H9 (cell line): ENCODE measurements at regions not wholly inside any gene's neighbourhood (a gene's known extent, or its start where the extent isn't known, plus 50 kb on each side); places are given as distances from the start of the nearest gene placed in this dataset.

Experiments used
- DNase-seq: peaks from one replicate; pipeline ENCODE4 v3.0.0-alpha.2; 2017
- H2AFZ ChIP-seq: one replicate; pipeline ENCODE4 v1.6.1; 2013; ENCODE audit warnings: mild to moderate bottlenecking, low read length, control low read depth, moderate library complexity
- H2AK5ac ChIP-seq: 2 replicates; pipeline ENCODE4 v1.6.1; 2013; ENCODE audit warnings: low read length, control low read depth, mixed read lengths; ENCODE audit not compliant: insufficient read length
- H2BK120ac ChIP-seq: one replicate; pipeline ENCODE4 v1.6.1; 2013; ENCODE audit warnings: low read depth, mild to moderate bottlenecking, low read length, control low read depth, inconsistent platforms; ENCODE audit not compliant: poor library complexity, severe bottlenecking
- H2BK12ac ChIP-seq: 2 replicates; pipeline ENCODE4 v1.6.1; 2013; ENCODE audit warnings: low read length, control low read depth, mixed read lengths, low read depth; ENCODE audit not compliant: insufficient read length
- H2BK15ac ChIP-seq: 2 replicates; pipeline ENCODE4 v1.6.1; 2013; ENCODE audit warnings: low read depth, low read length, control low read depth
- H2BK20ac ChIP-seq: one replicate; pipeline ENCODE4 v1.6.1; 2013; ENCODE audit warnings: low read depth, mild to moderate bottlenecking, low read length, control low read depth, inconsistent platforms; ENCODE audit not compliant: poor library complexity, severe bottlenecking
- H2BK5ac ChIP-seq: 2 replicates; pipeline ENCODE4 v1.6.1; 2013; ENCODE audit warnings: low read length, control low read depth, mixed read lengths; ENCODE audit not compliant: insufficient read length
- H3K14ac ChIP-seq: 2 replicates; pipeline ENCODE4 v1.6.1; 2013; ENCODE audit warnings: low read length, control low read depth; ENCODE audit not compliant: insufficient read depth
- H3K18ac ChIP-seq: 2 replicates; pipeline ENCODE4 v1.6.1; 2013; ENCODE audit warnings: low read depth, mild to moderate bottlenecking, mixed read lengths, low read length, control low read depth; ENCODE audit not compliant: insufficient read length
- H3K23ac ChIP-seq: 2 replicates; pipeline ENCODE4 v1.6.1; 2013; ENCODE audit warnings: low read length, control low read depth, mixed read lengths, low read depth; ENCODE audit not compliant: insufficient read length
- H3K23me2 ChIP-seq: 2 replicates; pipeline ENCODE4 v1.6.1; 2013; ENCODE audit warnings: low read depth, mild to moderate bottlenecking, mixed read lengths, low read length, control low read depth; ENCODE audit not compliant: insufficient read length, poor library complexity, severe bottlenecking
- H3K27ac ChIP-seq: 2 replicates; pipeline ENCODE4 v1.5.1; 2013; ENCODE audit warnings: low read length, control low read depth, mixed read lengths, low read depth; ENCODE audit not compliant: insufficient read length
- H3K27me3 ChIP-seq: 2 replicates; pipeline ENCODE4 v1.6.1; 2013; ENCODE audit warnings: low read length, control low read depth, inconsistent platforms; ENCODE audit not compliant: insufficient read depth
- H3K4ac ChIP-seq: 2 replicates; pipeline ENCODE4 v1.6.1; 2013; ENCODE audit warnings: low read depth, mild to moderate bottlenecking, control low read depth, inconsistent platforms, low read length, moderate library complexity
- H3K4me1 ChIP-seq: 2 replicates; pipeline ENCODE4 v1.6.1; 2013; ENCODE audit warnings: low read length, control low read depth, inconsistent platforms; ENCODE audit not compliant: insufficient read depth
- H3K4me2 ChIP-seq: 2 replicates; pipeline ENCODE4 v1.6.1; 2013; ENCODE audit warnings: low read length, control low read depth, mixed read lengths; ENCODE audit not compliant: insufficient read length, insufficient read depth
- H3K56ac ChIP-seq: 2 replicates; pipeline ENCODE4 v1.6.1; 2013; ENCODE audit warnings: low read depth, mild to moderate bottlenecking, mixed read lengths, low read length, control low read depth; ENCODE audit not compliant: insufficient read length
- H3K79me1 ChIP-seq: 2 replicates; pipeline ENCODE4 v1.6.1; 2013; ENCODE audit warnings: low read depth, mild to moderate bottlenecking, moderate library complexity, low read length, control low read depth, inconsistent platforms; ENCODE audit not compliant: insufficient read depth, poor library complexity, severe bottlenecking
- H3K79me2 ChIP-seq: 2 replicates; pipeline ENCODE4 v1.6.1; 2013; ENCODE audit warnings: low read length, control low read depth, inconsistent platforms; ENCODE audit not compliant: insufficient read depth
- H3K9ac ChIP-seq: 2 replicates; pipeline ENCODE4 v1.6.1; 2013; ENCODE audit warnings: low read length, control low read depth, mixed read lengths; ENCODE audit not compliant: insufficient read length; ENCODE audit errors: extremely low read depth
- H3K9me3 ChIP-seq: one replicate; pipeline ENCODE4 v1.6.1; 2013; ENCODE audit warnings: low read depth, low read length, inconsistent platforms; ENCODE audit not compliant: control insufficient read depth
- H3T11ph ChIP-seq: one replicate; pipeline ENCODE4 v1.6.1; 2013; ENCODE audit warnings: mild to moderate bottlenecking, low read length, control low read depth, inconsistent platforms
- H4K20me1 ChIP-seq: one replicate; pipeline ENCODE4 v1.6.1; 2013; ENCODE audit not compliant: control insufficient read depth, insufficient read length, insufficient read depth
- H4K5ac ChIP-seq: 2 replicates; pipeline ENCODE4 v1.6.1; 2013; ENCODE audit warnings: low read depth, mild to moderate bottlenecking, mixed read lengths, low read length, control low read depth; ENCODE audit not compliant: insufficient read length
- H4K8ac ChIP-seq: replicated peaks from 2 replicates; pipeline ENCODE4 v1.6.1; 2013; ENCODE audit warnings: low read length, control low read depth, mixed read lengths, low read depth; ENCODE audit not compliant: insufficient read length
- H4K91ac ChIP-seq: 2 replicates; pipeline ENCODE4 v1.6.1; 2013; ENCODE audit warnings: low read depth, mild to moderate bottlenecking, moderate library complexity, mixed read lengths, low read length, control low read depth; ENCODE audit not compliant: insufficient read length
- H3K27ac Mint-ChIP-seq, 3 experiments: 2 replicates in 2 of 3; 3 replicates in 1 of 3; pipeline ENCODE4 v1.8.0; 2020 to 2021; ENCODE audit warnings: mixed read lengths in 3 of 3, mild to moderate bottlenecking in 1 of 3, moderate library complexity in 1 of 3
- H3K27me3 Mint-ChIP-seq: 2 replicates; pipeline ENCODE4 v1.8.0; 2021; ENCODE audit warnings: low read depth, mild to moderate bottlenecking, moderate library complexity, mixed read lengths
- H3K36me3 Mint-ChIP-seq, 3 experiments: 2 replicates in 2 of 3; 3 replicates in 1 of 3; pipeline ENCODE4 v1.8.0; 2020 to 2021; ENCODE audit warnings: low read depth in 3 of 3, mixed read lengths in 3 of 3; ENCODE audit not compliant: insufficient read depth in 1 of 3
- H3K4me1 Mint-ChIP-seq, 2 experiments: 2 replicates each; pipeline ENCODE4 v1.8.0; 2020; ENCODE audit warnings: mixed read lengths in 2 of 2
- H3K4me3 Mint-ChIP-seq, 2 experiments: 2 replicates in 1 of 2; 3 replicates in 1 of 2; pipeline ENCODE4 v1.8.0; 2020 to 2021; ENCODE audit warnings: mild to moderate bottlenecking in 2 of 2, mixed read lengths in 2 of 2, moderate library complexity in 1 of 2
- H3K9me3 Mint-ChIP-seq, 2 experiments: 2 replicates in 1 of 2; 3 replicates in 1 of 2; pipeline ENCODE4 v1.8.0; 2020; ENCODE audit warnings: mild to moderate bottlenecking in 2 of 2, mixed read lengths in 2 of 2, moderate library complexity in 1 of 2
- WGBS: extraction: QIAGEN DNeasy Blood & Tissue Kit; methylation state at CpG from one replicate; pipeline ENCODE4 v1.1.7; 2013; ENCODE audit warnings: missing lambda C conversion rate, low lambda C conversion rate, mixed read lengths; ENCODE audit not compliant: insufficient read length; ENCODE audit errors: extremely low coverage; 5-methylcytosine and 5-hydroxymethylcytosine counted together
- TF ChIP-seq, protein P1 (sequence below): fragments of 200-600 bp; sonication (generic); conservative IDR thresholded peaks from 3 replicates; pipeline ENCODE4 v1.8.0; 2021; ENCODE audit warnings: antibody characterized with exemption, mild to moderate bottlenecking

- Histone ChIP-seq H3K4me1 (no peaks in the 10 kb centered on the region), H4K5ac (no peak overlapping the region)
These were observed 106.8 kb upstream of the SEC14L1 start for GRCh38 chr17:77033892-77034404.

More at GRCh38 chr17:77033892-77034404, 106.8 kb upstream of the SEC14L1 start:
- Histone ChIP-seq H2AK5ac (no peak overlapping the region), H3K18ac (no peak overlapping the region), H3K27ac (no peak overlapping the region), H2BK5ac (no peak overlapping the region), H4K20me1 (no peaks in the 10 kb centered on the region), H3K14ac (no peak overlapping the region), H3K23ac (no peak overlapping the region), H3K9ac (no peak overlapping the region), H3K4me2 (no peak overlapping the region), H3K9me3 (no peaks in the 10 kb centered on the region), H2AFZ (no peak overlapping the region), H4K8ac (no peak overlapping the region), H3K79me1 (no peaks in the 10 kb centered on the region), H2BK20ac (no peak overlapping the region), H2BK120ac (no peak overlapping the region), H3K23me2 (no peaks in the 10 kb centered on the region), H2BK15ac (no peak overlapping the region), H3K27me3 (no peaks in the 10 kb centered on the region), H3K79me2 (no peaks in the 10 kb centered on the region), H3T11ph (no peak overlapping the region), H2BK12ac (no peak overlapping the region), H4K91ac (no peak overlapping the region), H3K4ac (no peak overlapping the region), H3K56ac (no peak overlapping the region)
- Mint-ChIP-seq H3K9me3 (peaks cover 10 to 15% of the 10 kb centered on the region in 2 experiments), H3K4me1 (peaks cover 0 to 10% of the 10 kb centered on the region in 2 experiments; a peak in 1 of 4 replicates), H3K36me3 (peaks cover 0 to 13% (median 0%) of the 10 kb centered on the region in 3 experiments; a peak in 4 of 7 replicates), H3K4me3 (no peak overlapping the region), H3K27ac (peak overlapping the region in 1 of 3 experiments; percentile 22; a peak in 1 of 7 replicates), H3K27me3 (peaks cover 2% of the 10 kb centered on the region)
- TF ChIP-seq, protein P1, sequence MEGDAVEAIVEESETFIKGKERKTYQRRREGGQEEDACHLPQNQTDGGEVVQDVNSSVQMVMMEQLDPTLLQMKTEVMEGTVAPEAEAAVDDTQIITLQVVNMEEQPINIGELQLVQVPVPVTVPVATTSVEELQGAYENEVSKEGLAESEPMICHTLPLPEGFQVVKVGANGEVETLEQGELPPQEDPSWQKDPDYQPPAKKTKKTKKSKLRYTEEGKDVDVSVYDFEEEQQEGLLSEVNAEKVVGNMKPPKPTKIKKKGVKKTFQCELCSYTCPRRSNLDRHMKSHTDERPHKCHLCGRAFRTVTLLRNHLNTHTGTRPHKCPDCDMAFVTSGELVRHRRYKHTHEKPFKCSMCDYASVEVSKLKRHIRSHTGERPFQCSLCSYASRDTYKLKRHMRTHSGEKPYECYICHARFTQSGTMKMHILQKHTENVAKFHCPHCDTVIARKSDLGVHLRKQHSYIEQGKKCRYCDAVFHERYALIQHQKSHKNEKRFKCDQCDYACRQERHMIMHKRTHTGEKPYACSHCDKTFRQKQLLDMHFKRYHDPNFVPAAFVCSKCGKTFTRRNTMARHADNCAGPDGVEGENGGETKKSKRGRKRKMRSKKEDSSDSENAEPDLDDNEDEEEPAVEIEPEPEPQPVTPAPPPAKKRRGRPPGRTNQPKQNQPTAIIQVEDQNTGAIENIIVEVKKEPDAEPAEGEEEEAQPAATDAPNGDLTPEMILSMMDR, result no peak
- no peak for DNase-seq
- no CpG with 5 or more reads among the region's 13 CpGs for WGBS
